B cell (primary cell): ENCODE measurements at regions not wholly inside any gene's neighbourhood (a gene's known extent, or its start where the extent isn't known, plus 50 kb on each side); places are given as distances from the start of the nearest gene placed in this dataset.

Experiments used
- ATAC-seq: fragments of 200-7000 bp; cut with Tn5 transposase; one replicate; pipeline ENCODE4 v1.10.0; 2021; ENCODE audit warnings: low read depth, mild to moderate bottlenecking, moderate number of reproducible peaks, moderate library complexity
- CTCF ChIA-PET: fragments of 350-600 bp; sonication (Branson Sonifier 250); formaldehyde crosslinking; loops from one replicate; lab custom pipeline; 2021; ENCODE audit warnings: antibody characterized with exemption, inconsistent platforms; lab: Charles Lee
- POLR2A ChIA-PET: fragments of 350-600 bp; sonication (Branson Sonifier 250); formaldehyde crosslinking; loops from one replicate; lab custom pipeline; 2021; ENCODE audit warnings: antibody characterized with exemption; lab: Charles Lee
- DNase-seq: peaks from one replicate; pipeline ENCODE4 v3.0.0; 2013
- H2AFZ ChIP-seq: 2 replicates; pipeline ENCODE4 v1.6.1; 2012; ENCODE audit warnings: mild to moderate bottlenecking, low read depth, low read length; ENCODE audit not compliant: insufficient read depth, poor library complexity, severe bottlenecking
- H3K27ac ChIP-seq, 2 donors: 1 replicate in 1 of 2; 2 replicates in 1 of 2; pipeline ENCODE4 v1.5.1; 2012 to 2013; ENCODE audit warnings: low read length in 2 of 2, mild to moderate bottlenecking in 2 of 2, moderate library complexity in 1 of 2
- H3K27me3 ChIP-seq, 4 experiments: fragments of 200-600 bp in 1 of 4; sonication (generic) in 1 of 4; replicated peaks in 1 of 4; 1 replicate in 2 of 4; 2 replicates in 2 of 4; pipeline versions ENCODE4 v1.6.1 to v1.7.0; 2013 to 2016; ENCODE audit warnings: low read length in 3 of 4, mild to moderate bottlenecking in 2 of 4, mixed read lengths in 1 of 4, moderate library complexity in 1 of 4; ENCODE audit not compliant: insufficient read depth in 4 of 4, control insufficient read depth in 3 of 4; ENCODE audit errors: control extremely low read depth in 1 of 4
- H3K36me3 ChIP-seq, 2 experiments: replicated peaks in 1 of 2; 1 replicate in 1 of 2; 2 replicates in 1 of 2; pipeline versions ENCODE4 v1.6.1 to v1.7.1; 2013; ENCODE audit warnings: low read length in 1 of 2; ENCODE audit not compliant: insufficient read depth in 2 of 2, control insufficient read depth in 1 of 2; ENCODE audit errors: control extremely low read depth in 1 of 2, extremely low read depth in 1 of 2
- H3K4me1 ChIP-seq, 2 donors: fragments of 200-600 bp in 1 of 2; sonication (generic) in 1 of 2; 1 replicate in 1 of 2; 2 replicates in 1 of 2; pipeline versions ENCODE4 v1.5.1 to v1.6.1; 2013 to 2017; ENCODE audit warnings: low read length in 2 of 2; ENCODE audit not compliant: control insufficient read depth in 2 of 2, insufficient read depth in 2 of 2
- H3K4me2 ChIP-seq: replicated peaks from 2 replicates; pipeline ENCODE3; 2012; ENCODE audit warnings: mild to moderate bottlenecking, low read depth, low read length; ENCODE audit not compliant: poor library complexity, severe bottlenecking
- H3K4me3 ChIP-seq, 5 experiments: fragments of 200-600 bp in 1 of 5; sonication (generic) in 1 of 5; 1 replicate in 3 of 5; 2 replicates in 2 of 5; pipeline versions ENCODE4 v1.5.1 to v1.7.0; 2011 to 2016; ENCODE audit warnings: low read length in 4 of 5, mild to moderate bottlenecking in 4 of 5, low read depth in 2 of 5, control low read depth in 1 of 5, moderate library complexity in 1 of 5; ENCODE audit not compliant: insufficient read depth in 1 of 5; ENCODE audit errors: control extremely low read depth in 1 of 5, extremely low read depth in 1 of 5
- H3K79me2 ChIP-seq: fragments of 200-600 bp; sonication (generic); one replicate; pipeline ENCODE4 v1.6.0; 2016; ENCODE audit warnings: low read length; ENCODE audit not compliant: control insufficient read depth, insufficient read depth
- H3K9ac ChIP-seq: fragments of 200-600 bp; sonication (generic); 2 replicates; pipeline ENCODE4 v1.6.1; 2017; ENCODE audit warnings: mild to moderate bottlenecking, low read length, moderate library complexity
- H3K9me3 ChIP-seq, 3 donors: one replicate each; pipeline versions ENCODE4 v1.6.1 to v1.7.1; 2013; ENCODE audit warnings: low read length in 2 of 3; ENCODE audit not compliant: control insufficient read depth in 2 of 3, insufficient read depth in 1 of 3; ENCODE audit errors: control extremely low read depth in 1 of 3
- H4K20me1 ChIP-seq: 2 replicates; pipeline ENCODE4 v1.6.0; 2012; ENCODE audit warnings: mild to moderate bottlenecking, low read length; ENCODE audit not compliant: insufficient read depth, control insufficient read depth, poor library complexity, severe bottlenecking
- H3K27ac Mint-ChIP-seq: one replicate; pipeline ENCODE4 v1.8.0; 2021; ENCODE audit warnings: mixed read lengths
- H3K27me3 Mint-ChIP-seq: one replicate; pipeline ENCODE4 v1.8.0; 2021; ENCODE audit warnings: mixed read lengths
- H3K4me1 Mint-ChIP-seq: one replicate; pipeline ENCODE4 v1.8.0; 2021; ENCODE audit warnings: mixed read lengths
- H3K4me3 Mint-ChIP-seq: one replicate; pipeline ENCODE4 v1.8.0; 2021; ENCODE audit warnings: mixed read lengths
- H3K9me3 Mint-ChIP-seq: one replicate; pipeline ENCODE4 v1.8.0; 2022; ENCODE audit warnings: mixed read lengths; ENCODE audit not compliant: insufficient read depth
- EZH2 ChIP-seq: IDR thresholded peaks from 2 replicates; pipeline ENCODE4 v1.6.1; 2012; ENCODE audit warnings: borderline replicate concordance, low read depth, mild to moderate bottlenecking, moderate library complexity, low read length; ENCODE audit not compliant: insufficient read depth, poor library complexity, severe bottlenecking
- WGBS: methylation state at CpG from one replicate; pipeline ENCODE4 v1.1.5; 2013; ENCODE audit warnings: missing lambda C conversion rate; ENCODE audit not compliant: insufficient coverage; 5-methylcytosine and 5-hydroxymethylcytosine counted together
- intact Hi-C: fragments of 100-400 bp; cut with micrococcal nuclease; formaldehyde crosslinking; loops from one replicate; pipeline ENCODE4 v1.10.0; 2022
- TF ChIP-seq, protein P1 (sequence below): fragments of 200-600 bp; IDR thresholded peaks from one replicate; pipeline ENCODE4 v1.8.0; 2022; ENCODE audit warnings: antibody characterized with exemption, mild to moderate bottlenecking

DNA sequence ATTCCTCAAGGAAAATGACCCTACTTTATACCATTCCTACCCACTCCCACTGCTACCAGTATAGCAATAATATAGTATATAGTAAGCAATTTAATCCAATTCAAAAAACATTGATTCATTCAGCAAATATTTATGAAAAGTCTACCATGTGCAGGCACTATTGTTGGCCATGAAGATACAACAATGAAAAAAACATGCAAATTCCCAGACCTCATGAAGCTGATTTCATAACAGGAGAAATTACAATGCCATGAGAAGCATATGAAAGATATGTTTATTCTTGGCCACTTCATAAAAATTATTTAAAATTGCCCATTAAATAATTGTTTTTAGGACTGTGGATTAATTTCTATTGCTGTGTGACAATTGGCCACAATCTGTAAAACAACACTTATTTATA, 315.8 kb upstream of the COL8A1 start:
- H3K4me1 Mint-ChIP-seq = no peaks in the 10 kb centered on the region
- Histone ChIP-seq H3K4me2 (no peak overlapping the region), H2AFZ (no peak overlapping the region), H4K20me1 (no peaks in the 10 kb centered on the region), H3K4me1 (no peaks in the 10 kb centered on the region), H3K79me2 (no peaks in the 10 kb centered on the region), H3K9ac (no peak overlapping the region), H3K27me3 (no peaks in the 10 kb centered on the region), H3K36me3 (no peaks in the 10 kb centered on the region), H3K27ac (no peak overlapping the region), H3K9me3 (no peaks in the 10 kb centered on the region), H3K4me3 (no peak overlapping the region)
- intact Hi-C loops = no loop called here
- ATAC-seq (no peak), DNase-seq (no peak)
- ChIA-PET CTCF (no interaction called here), POLR2A (no interaction called here)
- no peak overlapping the region for H3K27ac Mint-ChIP-seq
- H3K9me3 Mint-ChIP-seq = peaks cover 3% of the 10 kb centered on the region
- H3K4me3 Mint-ChIP-seq = no peak overlapping the region
- H3K27me3 Mint-ChIP-seq = no peaks in the 10 kb centered on the region
- TF ChIP-seq, protein P1, sequence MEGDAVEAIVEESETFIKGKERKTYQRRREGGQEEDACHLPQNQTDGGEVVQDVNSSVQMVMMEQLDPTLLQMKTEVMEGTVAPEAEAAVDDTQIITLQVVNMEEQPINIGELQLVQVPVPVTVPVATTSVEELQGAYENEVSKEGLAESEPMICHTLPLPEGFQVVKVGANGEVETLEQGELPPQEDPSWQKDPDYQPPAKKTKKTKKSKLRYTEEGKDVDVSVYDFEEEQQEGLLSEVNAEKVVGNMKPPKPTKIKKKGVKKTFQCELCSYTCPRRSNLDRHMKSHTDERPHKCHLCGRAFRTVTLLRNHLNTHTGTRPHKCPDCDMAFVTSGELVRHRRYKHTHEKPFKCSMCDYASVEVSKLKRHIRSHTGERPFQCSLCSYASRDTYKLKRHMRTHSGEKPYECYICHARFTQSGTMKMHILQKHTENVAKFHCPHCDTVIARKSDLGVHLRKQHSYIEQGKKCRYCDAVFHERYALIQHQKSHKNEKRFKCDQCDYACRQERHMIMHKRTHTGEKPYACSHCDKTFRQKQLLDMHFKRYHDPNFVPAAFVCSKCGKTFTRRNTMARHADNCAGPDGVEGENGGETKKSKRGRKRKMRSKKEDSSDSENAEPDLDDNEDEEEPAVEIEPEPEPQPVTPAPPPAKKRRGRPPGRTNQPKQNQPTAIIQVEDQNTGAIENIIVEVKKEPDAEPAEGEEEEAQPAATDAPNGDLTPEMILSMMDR = no peak
- TF ChIP-seq EZH2 = no peak

DNA sequence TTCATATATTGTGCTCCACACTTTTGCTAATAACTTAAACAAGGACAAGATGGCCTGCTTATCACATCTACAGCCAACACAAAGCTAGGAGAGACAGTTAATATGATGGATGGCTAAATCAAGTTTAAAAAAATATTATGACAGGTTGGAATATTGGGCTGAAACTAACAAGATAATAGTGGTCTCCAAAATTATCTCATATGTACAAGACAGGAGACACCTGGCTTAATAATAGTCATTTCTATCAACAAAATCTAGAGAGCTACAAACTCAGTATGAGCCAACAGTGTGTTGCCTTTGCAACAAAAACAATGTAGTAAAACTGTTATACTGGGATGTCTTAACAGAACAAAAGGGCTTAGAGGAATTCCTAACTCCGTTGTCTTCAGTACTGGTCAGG, 317.1 kb upstream of the COL8A1 start:
- Mint-ChIP-seq H3K27me3 (no peaks in the 10 kb centered on the region), H3K4me3 (no peak overlapping the region), H3K4me1 (no peaks in the 10 kb centered on the region), H3K27ac (no peak overlapping the region), H3K9me3 (peaks cover 3% of the 10 kb centered on the region)
- CTCF ChIA-PET = no interaction called here
- H4K20me1 ChIP-seq = no peaks in the 10 kb centered on the region
- no peak overlapping the region for H3K4me3 ChIP-seq
- POLR2A ChIA-PET = no interaction called here
- peaks cover 0 to 1% (median 0%) of the 10 kb centered on the region in 3 donors for H3K9me3 ChIP-seq
- WGBS = no CpG with 5 or more reads among the region's 1 CpG
- no peak for ATAC-seq
- intact Hi-C loops = no loop called here
- no peak for TF ChIP-seq EZH2
- TF ChIP-seq, protein P1 = no peak
- no peak overlapping the region for H3K4me2 ChIP-seq
- no peak overlapping the region for H2AFZ ChIP-seq
- DNase-seq = no peak
- no peak overlapping the region for H3K9ac ChIP-seq
- no peaks in the 10 kb centered on the region for H3K4me1 ChIP-seq
- H3K36me3 ChIP-seq = no peaks in the 10 kb centered on the region
- no peak overlapping the region for H3K27ac ChIP-seq
- no peaks in the 10 kb centered on the region for H3K79me2 ChIP-seq
- no peaks in the 10 kb centered on the region for H3K27me3 ChIP-seq
